ENCODE measurements at regions not wholly inside any gene's neighbourhood (a gene's known extent, or its start where the extent isn't known, plus 50 kb on each side); places are given as distances from the start of the nearest gene placed in this dataset.
"Not testable (repeated sequence)": the region's sequence is repeated elsewhere in the genome, so short reads cannot be mapped to it uniquely, and the experiment has no call there.

DNA sequence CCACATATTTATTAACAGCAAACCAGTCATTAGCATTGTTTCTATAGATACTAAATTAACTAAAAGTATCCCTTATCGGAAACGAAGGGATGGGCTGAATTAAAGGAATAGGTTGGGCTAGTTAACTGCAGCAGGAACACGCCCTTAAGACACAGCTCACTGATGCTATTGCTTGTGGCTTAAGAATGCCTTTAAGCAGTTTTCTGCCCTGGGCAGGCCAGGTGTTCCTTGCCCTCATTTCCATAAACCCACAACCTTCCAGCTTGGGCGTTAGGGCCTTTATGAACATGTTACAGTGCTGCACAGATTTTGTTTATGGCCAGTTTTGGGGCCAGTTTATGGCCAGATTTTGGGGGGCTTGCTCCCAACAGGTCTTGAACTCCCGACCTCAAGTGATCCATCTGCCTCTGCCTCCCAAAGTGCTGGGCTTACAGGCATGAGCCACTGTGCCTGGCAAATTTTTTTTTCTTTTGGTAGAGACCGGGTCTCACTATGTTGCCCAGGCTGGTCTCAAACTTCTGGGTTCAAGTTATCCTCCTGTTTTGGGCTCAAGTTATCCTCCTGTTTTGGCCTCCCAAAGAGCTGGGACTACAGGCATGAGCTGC lies 90.1 kb upstream of the GRIN2A start:
- H3K4me3 ChIP-seq (ENCODE audit: control insufficient read depth in 2 of 3, extremely low read depth in 1 of 3, insufficient read depth in 2 of 3, low read depth in 1 of 3, low read length in 3 of 3); H3K4me1 ChIP-seq (ENCODE audit: control insufficient read depth, extremely low read depth, insufficient read depth, low read length); H3K27me3 ChIP-seq (ENCODE audit: control insufficient read depth, extremely low read depth, insufficient read depth, low read length); H3K79me2 ChIP-seq (ENCODE audit: control insufficient read depth, insufficient read depth, low read length); DNase-seq (ENCODE audit: low read depth, low spot score); H2AFZ ChIP-seq (ENCODE audit: control insufficient read depth, low read length); H3K4me2 ChIP-seq (ENCODE audit: control insufficient read depth, extremely low read depth, insufficient read depth, low read depth, low read length); H3K36me3 ChIP-seq (ENCODE audit: control insufficient read depth in 2 of 2, extremely low read depth in 1 of 2, insufficient read depth in 2 of 2, low read length in 2 of 2); H3K9me3 ChIP-seq (ENCODE audit: control insufficient read depth, low read depth, low read length); dilution Hi-C loops (cut with MboI; ENCODE audit: extremely low pct_ligation_motif_present, low sequenced_read_pairs); H3K9ac ChIP-seq (ENCODE audit: control insufficient read depth, extremely low read depth, insufficient read depth, low read length); H4K20me1 ChIP-seq (ENCODE audit: control insufficient read depth, extremely low read depth, insufficient read depth, low read length); H3K9me1 ChIP-seq (ENCODE audit: control insufficient read depth, extremely low read depth, insufficient read depth, low read length); FAIRE-seq; H3K27ac ChIP-seq (ENCODE audit: control insufficient read depth, insufficient read depth, low read length): not testable (repeated sequence)

- H3K4me1 ChIP-seq (ENCODE audit: control insufficient read depth, extremely low read depth, insufficient read depth, low read length); H3K9ac ChIP-seq (ENCODE audit: control insufficient read depth, extremely low read depth, insufficient read depth, low read length); H3K36me3 ChIP-seq (ENCODE audit: control insufficient read depth in 2 of 2, extremely low read depth in 1 of 2, insufficient read depth in 2 of 2, low read length in 2 of 2); H3K4me2 ChIP-seq (ENCODE audit: control insufficient read depth, extremely low read depth, insufficient read depth, low read depth, low read length); H3K27ac ChIP-seq (ENCODE audit: control insufficient read depth, insufficient read depth, low read length); dilution Hi-C loops (cut with MboI; ENCODE audit: extremely low pct_ligation_motif_present, low sequenced_read_pairs); FAIRE-seq; H3K4me3 ChIP-seq (ENCODE audit: control insufficient read depth in 2 of 3, extremely low read depth in 1 of 3, insufficient read depth in 2 of 3, low read depth in 1 of 3, low read length in 3 of 3); H3K9me1 ChIP-seq (ENCODE audit: control insufficient read depth, extremely low read depth, insufficient read depth, low read length); DNase-seq (ENCODE audit: low read depth, low spot score); H4K20me1 ChIP-seq (ENCODE audit: control insufficient read depth, extremely low read depth, insufficient read depth, low read length); H3K9me3 ChIP-seq (ENCODE audit: control insufficient read depth, low read depth, low read length); H3K79me2 ChIP-seq (ENCODE audit: control insufficient read depth, insufficient read depth, low read length); H3K27me3 ChIP-seq (ENCODE audit: control insufficient read depth, extremely low read depth, insufficient read depth, low read length); H2AFZ ChIP-seq (ENCODE audit: control insufficient read depth, low read length): not testable (repeated sequence)
Measured at GRCh38 chr16:10275214-10275996, 93.2 kb upstream of the GRIN2A start.

- dilution Hi-C loops (cut with MboI; ENCODE audit: extremely low pct_ligation_motif_present, low sequenced_read_pairs) = no loop called here
- DNase-seq (ENCODE audit: low read depth, low spot score) = no peak
- Histone ChIP-seq H3K4me1 (ENCODE audit: control insufficient read depth, extremely low read depth, insufficient read depth, low read length) (no peaks in the 10 kb centered on the region), H3K9me1 (ENCODE audit: control insufficient read depth, extremely low read depth, insufficient read depth, low read length) (no peaks in the 10 kb centered on the region), H3K9ac (ENCODE audit: control insufficient read depth, extremely low read depth, insufficient read depth, low read length) (no peak overlapping the region), H4K20me1 (ENCODE audit: control insufficient read depth, extremely low read depth, insufficient read depth, low read length) (no peaks in the 10 kb centered on the region), H3K4me3 (ENCODE audit: control insufficient read depth in 2 of 3, extremely low read depth in 1 of 3, insufficient read depth in 2 of 3, low read depth in 1 of 3, low read length in 3 of 3) (no peak overlapping the region), H3K36me3 (ENCODE audit: control insufficient read depth in 2 of 2, extremely low read depth in 1 of 2, insufficient read depth in 2 of 2, low read length in 2 of 2) (no peaks in the 10 kb centered on the region), H3K4me2 (ENCODE audit: control insufficient read depth, extremely low read depth, insufficient read depth, low read depth, low read length) (no peak overlapping the region), H3K9me3 (ENCODE audit: control insufficient read depth, low read depth, low read length) (no peaks in the 10 kb centered on the region), H3K79me2 (ENCODE audit: control insufficient read depth, insufficient read depth, low read length) (no peaks in the 10 kb centered on the region), H3K27me3 (ENCODE audit: control insufficient read depth, extremely low read depth, insufficient read depth, low read length) (no peaks in the 10 kb centered on the region), H3K27ac (ENCODE audit: control insufficient read depth, insufficient read depth, low read length) (no peak overlapping the region), H2AFZ (ENCODE audit: control insufficient read depth, low read length) (no peak overlapping the region)
- TF ChIP-seq EZH2 (IDR thresholded peaks at IDR 0.05; ENCODE audit: low read length) = no peak
- TF ChIP-seq CTCF (optimal IDR thresholded peaks at IDR 0.05 in 1 of 3, IDR thresholded peaks at IDR 0.05 in 1 of 3, conservative IDR thresholded peaks at IDR 0.05 in 1 of 3; ENCODE audit: extremely low read depth in 1 of 3, insufficient read depth in 2 of 3, low read length in 3 of 3) = no peak
- no peak for FAIRE-seq
Measured at GRCh38 chr16:10277597-10277996, 95.4 kb upstream of the GRIN2A start.

Measured in keratinocyte (primary cell).